Activated B cell treated with CpG ODN at 0.5 μM for 24 hours (primary cell): ENCODE measurements at regions not wholly inside any gene's neighbourhood (a gene's known extent, or its start where the extent isn't known, plus 50 kb on each side); places are given as distances from the start of the nearest gene placed in this dataset.

Source experiments
- ATAC-seq: fragments of 200-7000 bp; cut with Tn5 transposase; one replicate; pipeline ENCODE4 v1.10.0; 2021; ENCODE audit warnings: low read depth, mild to moderate bottlenecking, moderate library complexity
- CTCF ChIA-PET: fragments of 350-600 bp; sonication (Branson Sonifier 250); formaldehyde crosslinking; loops from one replicate; lab custom pipeline; 2021; ENCODE audit warnings: antibody characterized with exemption; lab: Charles Lee
- POLR2A ChIA-PET: fragments of 350-600 bp; sonication (Branson Sonifier 250); formaldehyde crosslinking; loops from one replicate; lab custom pipeline; 2021; ENCODE audit warnings: antibody characterized with exemption; lab: Charles Lee
- DNase-seq: peaks from one replicate; pipeline ENCODE4 v3.0.0; 2022
- H3K27ac Mint-ChIP-seq: one replicate; pipeline ENCODE4 v1.8.0; 2020; ENCODE audit warnings: mixed read lengths
- H3K27me3 Mint-ChIP-seq: one replicate; pipeline ENCODE4 v1.8.0; 2021; ENCODE audit warnings: mixed read lengths
- H3K36me3 Mint-ChIP-seq: one replicate; pipeline ENCODE4 v1.8.0; 2021; ENCODE audit warnings: low read depth, mixed read lengths
- H3K4me1 Mint-ChIP-seq: one replicate; pipeline ENCODE4 v1.8.0; 2021; ENCODE audit warnings: mixed read lengths
- H3K4me3 Mint-ChIP-seq: one replicate; pipeline ENCODE4 v1.8.0; 2020; ENCODE audit warnings: mild to moderate bottlenecking, mixed read lengths
- H3K9me3 Mint-ChIP-seq: one replicate; pipeline ENCODE4 v1.8.0; 2020; ENCODE audit warnings: mixed read lengths
- CTCF ChIP-seq: fragments of 200-600 bp; IDR thresholded peaks from one replicate; pipeline ENCODE4 v1.8.0; 2022; ENCODE audit warnings: antibody characterized with exemption, mild to moderate bottlenecking
- intact Hi-C: fragments of 100-400 bp; cut with micrococcal nuclease; formaldehyde crosslinking; loops from one replicate; pipeline ENCODE4 v1.15.1; 2024

GRCh38 chr2:14773696-14774095, 141.2 kb downstream of the LRATD1 start:
- no peak overlapping the region for H3K4me3 Mint-ChIP-seq
- CTCF ChIA-PET, result no interaction called here
- intact Hi-C loops, result no loop called here
- DNase-seq (no peak), ATAC-seq (no peak)
- no peaks in the 10 kb centered on the region for H3K36me3 Mint-ChIP-seq
- H3K4me1 Mint-ChIP-seq, result no peaks in the 10 kb centered on the region
- no peak for TF ChIP-seq CTCF
- POLR2A ChIA-PET, result no interaction called here
- no peaks in the 10 kb centered on the region for H3K27me3 Mint-ChIP-seq
- H3K9me3 Mint-ChIP-seq, result peaks cover 2% of the 10 kb centered on the region
- H3K27ac Mint-ChIP-seq, result no peak overlapping the region

DNA sequence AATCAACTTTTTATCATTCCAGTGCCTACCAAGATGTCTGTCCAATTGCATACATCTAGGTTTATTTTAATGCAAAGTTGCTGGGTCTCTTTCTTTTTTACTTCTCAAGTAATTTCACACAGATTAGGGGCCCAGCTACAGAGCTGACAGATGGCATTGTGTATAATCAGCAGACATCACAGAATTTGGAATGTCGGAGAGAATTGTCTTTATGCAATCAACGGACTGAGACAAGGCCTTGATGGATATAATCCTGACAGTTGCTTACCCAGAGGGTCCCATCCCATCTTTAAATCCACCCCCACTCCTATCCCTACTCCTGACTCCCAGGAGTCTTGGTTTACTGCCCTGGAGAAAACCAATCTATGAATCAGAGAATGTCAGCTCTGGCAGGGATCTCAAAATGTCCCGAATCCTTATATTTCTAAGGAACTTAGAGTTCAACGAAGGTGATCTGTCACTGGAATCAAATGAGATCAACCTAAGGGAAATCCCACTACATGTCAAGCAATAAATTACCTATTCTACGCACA, 142.0 kb downstream of the LRATD1 start:
- Mint-ChIP-seq H3K27me3 (no peaks in the 10 kb centered on the region), H3K36me3 (no peaks in the 10 kb centered on the region), H3K9me3 (peaks cover 2% of the 10 kb centered on the region), H3K27ac (no peak overlapping the region), H3K4me1 (no peaks in the 10 kb centered on the region), H3K4me3 (no peak overlapping the region)
- ATAC-seq, result no peak
- intact Hi-C loops, result no loop called here
- POLR2A ChIA-PET, result no interaction called here
- no peak for DNase-seq
- CTCF ChIA-PET, result no interaction called here
- no peak for TF ChIP-seq CTCF

DNA sequence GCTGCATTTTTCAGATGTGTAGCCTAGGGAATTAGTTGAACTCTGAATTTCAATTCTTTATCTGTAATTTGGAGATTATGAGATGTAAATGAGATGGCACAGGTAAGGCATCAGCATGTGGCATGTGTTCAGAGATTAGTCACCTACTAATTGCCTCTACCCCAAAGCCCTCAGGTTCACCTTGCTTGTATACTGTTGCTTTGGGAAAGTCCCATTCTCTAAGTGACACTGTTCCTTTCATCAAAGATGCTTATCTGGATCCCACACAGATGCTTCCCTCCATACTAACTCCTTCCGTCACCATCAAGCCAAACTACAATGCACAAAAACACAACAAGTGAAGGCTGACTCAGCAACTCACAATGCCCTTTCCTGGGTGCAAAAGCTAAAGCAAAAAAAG, 143.7 kb downstream of the LRATD1 start:
- Mint-ChIP-seq H3K36me3 (no peaks in the 10 kb centered on the region), H3K4me3 (no peak overlapping the region), H3K27me3 (no peaks in the 10 kb centered on the region), H3K27ac (no peak overlapping the region), H3K4me1 (no peaks in the 10 kb centered on the region), H3K9me3 (peaks cover 2% of the 10 kb centered on the region)
- ATAC-seq (no peak), DNase-seq (no peak)
- no peak for TF ChIP-seq CTCF
- intact Hi-C loops, result no loop called here
- ChIA-PET CTCF (no interaction called here), POLR2A (no interaction called here)

- Mint-ChIP-seq H3K4me1 (no peaks in the 10 kb centered on the region), H3K9me3 (peaks cover 2% of the 10 kb centered on the region), H3K27me3 (no peaks in the 10 kb centered on the region), H3K4me3 (no peak overlapping the region), H3K36me3 (no peaks in the 10 kb centered on the region), H3K27ac (no peak overlapping the region)
- no peak for TF ChIP-seq CTCF
- ATAC-seq (no peak), DNase-seq (no peak)
- intact Hi-C loops, result no loop called here
- POLR2A ChIA-PET, result no interaction called here
- CTCF ChIA-PET, result no interaction called here
Observed at GRCh38 chr2:14778015-14778414, 145.5 kb downstream of the LRATD1 start.

- POLR2A ChIA-PET, result no interaction called here
- CTCF ChIA-PET, result no interaction called here
Observed at GRCh38 chr2:14779252-14779651, 146.7 kb downstream of the LRATD1 start.

More at GRCh38 chr2:14779252-14779651, 146.7 kb downstream of the LRATD1 start:
- Mint-ChIP-seq H3K36me3 (no peaks in the 10 kb centered on the region), H3K4me1 (no peaks in the 10 kb centered on the region), H3K9me3 (peaks cover 2% of the 10 kb centered on the region), H3K4me3 (no peak overlapping the region), H3K27ac (no peak overlapping the region), H3K27me3 (no peaks in the 10 kb centered on the region)
- ATAC-seq, result no peak
- intact Hi-C loops, result no loop called here
- DNase-seq, result no peak
- TF ChIP-seq CTCF, result no peak
